Stomach (tissue), 4 donors: ENCODE measurements at regions not wholly inside any gene's neighbourhood (a gene's known extent, or its start where the extent isn't known, plus 50 kb on each side); places are given as distances from the start of the nearest gene placed in this dataset.

ENCODE experiments used
- CTCF ChIP-seq, 7 experiments: fragments of 450-650 bp in 4 of 7; fragments of 200-600 bp in 3 of 7; sonication (generic) in 3 of 7; IDR thresholded peaks; one replicate each; pipeline ENCODE4 v1.5.1; 2016 to 2019; ENCODE audit warnings: antibody characterized with exemption in 7 of 7, control low read depth in 2 of 7, mild to moderate bottlenecking in 1 of 7
- EP300 ChIP-seq: sonication (generic); formaldehyde crosslinking; IDR thresholded peaks from one replicate; pipeline ENCODE4 v1.6.1; 2017; ENCODE audit warnings: antibody characterized with exemption
- POLR2AphosphoS5 ChIP-seq, 3 donors: sonication (generic); formaldehyde crosslinking; IDR thresholded peaks; one replicate each; pipeline ENCODE4 v1.6.1; 2016; ENCODE audit warnings: antibody characterized with exemption in 3 of 3

DNA sequence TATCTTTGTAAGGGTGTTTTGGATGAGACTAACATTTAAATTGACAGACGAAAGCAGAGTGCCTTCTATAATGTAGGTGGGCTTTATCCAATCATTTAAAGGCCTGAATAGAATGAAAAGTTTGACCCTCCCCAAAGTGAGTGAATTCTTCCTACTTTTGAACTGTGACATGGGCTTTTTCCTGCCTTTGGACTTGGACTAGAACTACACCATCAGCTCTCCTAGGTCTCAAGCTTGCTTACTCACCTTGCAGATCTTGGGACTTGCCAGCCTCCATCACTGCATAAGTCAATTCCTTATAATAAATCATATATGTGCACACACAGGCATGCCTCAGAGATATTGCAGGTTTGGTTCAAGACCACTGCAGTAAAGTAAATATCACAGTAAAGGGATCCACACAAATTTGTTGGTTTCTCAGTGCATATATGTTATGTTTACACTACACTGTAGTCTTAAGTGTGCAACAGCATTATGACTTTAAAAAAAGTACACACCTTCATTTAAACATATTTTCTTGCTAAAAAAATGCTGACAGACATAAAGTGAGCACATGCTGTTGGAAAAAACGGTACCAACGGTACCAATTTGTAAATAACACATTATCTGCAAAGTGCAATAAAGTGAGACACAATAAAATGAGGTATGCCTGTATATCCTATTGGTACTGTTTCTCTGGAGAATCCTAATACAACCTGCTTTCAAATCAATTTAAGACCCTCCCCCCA is 51.6 kb upstream of the ATF3 start:
- TF ChIP-seq POLR2AphosphoS5 (IDR thresholded peaks at IDR 0.05): no peak
- no peak for TF ChIP-seq CTCF (IDR thresholded peaks at IDR 0.05)
- no peak for TF ChIP-seq EP300
